Activated CD8-positive, alpha-beta T cell treated with anti-CD3 and anti-CD28 coated beads for 36 hours (primary cell): ENCODE measurements at regions not wholly inside any gene's neighbourhood (a gene's known extent, or its start where the extent isn't known, plus 50 kb on each side); places are given as distances from the start of the nearest gene placed in this dataset.

Source experiments
- ATAC-seq: fragments of 200-7000 bp; cut with Tn5 transposase; one replicate; pipeline ENCODE4 v1.10.0; 2021; ENCODE audit warnings: mild to moderate bottlenecking, moderate library complexity
- CTCF ChIA-PET: fragments of 350-600 bp; sonication (Branson Sonifier 250); formaldehyde crosslinking; loops from one replicate; lab custom pipeline; 2021; ENCODE audit warnings: antibody characterized with exemption; lab: Charles Lee
- POLR2A ChIA-PET: fragments of 350-600 bp; sonication (Branson Sonifier 250); formaldehyde crosslinking; loops from one replicate; lab custom pipeline; 2021; ENCODE audit warnings: antibody characterized with exemption; lab: Charles Lee
- DNase-seq: peaks from one replicate; pipeline ENCODE4 v3.0.0-alpha.2; 2020
- H3K27ac Mint-ChIP-seq: one replicate; pipeline ENCODE4 v1.8.0; 2021; ENCODE audit warnings: mild to moderate bottlenecking, mixed read lengths
- H3K27me3 Mint-ChIP-seq: one replicate; pipeline ENCODE4 v1.8.0; 2021; ENCODE audit warnings: mixed read lengths
- H3K36me3 Mint-ChIP-seq: one replicate; pipeline ENCODE4 v1.8.0; 2021; ENCODE audit warnings: low read depth, mixed read lengths
- H3K4me1 Mint-ChIP-seq: one replicate; pipeline ENCODE4 v1.8.0; 2021; ENCODE audit warnings: low read depth, mixed read lengths
- H3K4me3 Mint-ChIP-seq: one replicate; pipeline ENCODE4 v1.8.0; 2021; ENCODE audit warnings: mild to moderate bottlenecking, moderate library complexity, mixed read lengths
- H3K9me3 Mint-ChIP-seq: one replicate; pipeline ENCODE4 v1.8.0; 2021; ENCODE audit warnings: mixed read lengths
- intact Hi-C: fragments of 100-400 bp; cut with micrococcal nuclease; formaldehyde crosslinking; loops from one replicate; pipeline ENCODE4 v1.10.0; 2022
- TF ChIP-seq, protein P1 (sequence below): fragments of 200-600 bp; IDR thresholded peaks from one replicate; pipeline ENCODE4 v1.8.0; 2022; ENCODE audit warnings: antibody characterized with exemption, mild to moderate bottlenecking

DNA sequence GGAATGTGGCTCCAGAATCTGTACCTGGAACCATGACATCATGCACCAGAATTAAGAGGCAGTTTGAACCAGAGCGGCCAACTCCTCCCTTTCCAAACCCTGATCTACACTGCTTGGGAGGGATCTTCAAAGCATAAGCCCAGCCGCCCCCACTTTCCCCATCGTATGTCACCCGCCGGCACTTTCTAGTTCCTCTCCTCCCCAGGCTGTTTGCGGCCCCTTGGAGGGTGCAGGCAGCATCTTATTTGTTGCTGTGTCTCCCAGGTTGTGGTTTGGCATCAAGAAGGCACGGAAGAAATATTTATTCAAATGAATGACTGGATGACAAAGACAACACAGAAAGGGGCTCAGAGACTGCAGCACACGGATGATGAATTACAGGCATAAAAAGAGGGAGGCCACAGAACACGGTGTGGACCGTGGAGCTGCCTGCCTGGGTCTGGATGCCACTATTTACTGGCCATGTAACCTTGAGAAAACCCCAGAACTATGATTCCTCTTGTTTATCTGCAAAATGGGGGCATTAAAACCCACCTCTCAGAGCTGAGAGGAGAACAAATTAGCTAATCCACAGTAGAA, 305.8 kb downstream of the EIPR1 start:
- no peak for ATAC-seq
- POLR2A ChIA-PET = no interaction called here
- Mint-ChIP-seq H3K27ac (no peak overlapping the region), H3K4me3 (no peak overlapping the region), H3K4me1 (no peaks in the 10 kb centered on the region), H3K9me3 (no peaks in the 10 kb centered on the region), H3K36me3 (no peaks in the 10 kb centered on the region), H3K27me3 (no peaks in the 10 kb centered on the region)
- intact Hi-C loops = no loop called here
- no peak for DNase-seq
- CTCF ChIA-PET = no interaction called here
- TF ChIP-seq, protein P1, sequence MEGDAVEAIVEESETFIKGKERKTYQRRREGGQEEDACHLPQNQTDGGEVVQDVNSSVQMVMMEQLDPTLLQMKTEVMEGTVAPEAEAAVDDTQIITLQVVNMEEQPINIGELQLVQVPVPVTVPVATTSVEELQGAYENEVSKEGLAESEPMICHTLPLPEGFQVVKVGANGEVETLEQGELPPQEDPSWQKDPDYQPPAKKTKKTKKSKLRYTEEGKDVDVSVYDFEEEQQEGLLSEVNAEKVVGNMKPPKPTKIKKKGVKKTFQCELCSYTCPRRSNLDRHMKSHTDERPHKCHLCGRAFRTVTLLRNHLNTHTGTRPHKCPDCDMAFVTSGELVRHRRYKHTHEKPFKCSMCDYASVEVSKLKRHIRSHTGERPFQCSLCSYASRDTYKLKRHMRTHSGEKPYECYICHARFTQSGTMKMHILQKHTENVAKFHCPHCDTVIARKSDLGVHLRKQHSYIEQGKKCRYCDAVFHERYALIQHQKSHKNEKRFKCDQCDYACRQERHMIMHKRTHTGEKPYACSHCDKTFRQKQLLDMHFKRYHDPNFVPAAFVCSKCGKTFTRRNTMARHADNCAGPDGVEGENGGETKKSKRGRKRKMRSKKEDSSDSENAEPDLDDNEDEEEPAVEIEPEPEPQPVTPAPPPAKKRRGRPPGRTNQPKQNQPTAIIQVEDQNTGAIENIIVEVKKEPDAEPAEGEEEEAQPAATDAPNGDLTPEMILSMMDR = no peak

DNA sequence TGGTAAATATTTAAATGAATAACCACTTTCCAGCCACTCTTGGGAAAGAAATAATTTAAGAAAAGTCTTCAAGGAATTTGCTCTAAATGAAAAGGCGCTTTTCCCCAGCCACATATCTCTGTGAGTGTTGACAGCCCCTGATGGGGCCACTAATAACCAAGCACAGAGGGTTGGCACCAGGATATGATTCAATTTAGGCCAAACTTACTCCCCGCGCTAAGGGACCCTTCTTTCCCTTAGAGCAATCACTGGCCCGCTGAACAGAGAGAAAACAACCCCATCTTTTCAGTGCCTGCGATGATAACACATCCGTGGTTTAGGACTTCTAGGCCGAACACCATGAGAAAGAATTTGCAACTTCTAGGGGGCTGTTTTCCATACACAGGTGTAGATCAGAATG, 310.8 kb downstream of the EIPR1 start:
- ATAC-seq = no peak
- H3K27ac Mint-ChIP-seq = no peak overlapping the region
- no peak overlapping the region for H3K4me3 Mint-ChIP-seq
- ChIA-PET CTCF (no interaction called here), POLR2A (no interaction called here)
- H3K27me3 Mint-ChIP-seq = no peaks in the 10 kb centered on the region
- no peaks in the 10 kb centered on the region for H3K9me3 Mint-ChIP-seq
- intact Hi-C loops = no loop called here
- TF ChIP-seq, protein P1 = no peak
- no peaks in the 10 kb centered on the region for H3K4me1 Mint-ChIP-seq
- H3K36me3 Mint-ChIP-seq = no peaks in the 10 kb centered on the region
- no peak for DNase-seq

DNA sequence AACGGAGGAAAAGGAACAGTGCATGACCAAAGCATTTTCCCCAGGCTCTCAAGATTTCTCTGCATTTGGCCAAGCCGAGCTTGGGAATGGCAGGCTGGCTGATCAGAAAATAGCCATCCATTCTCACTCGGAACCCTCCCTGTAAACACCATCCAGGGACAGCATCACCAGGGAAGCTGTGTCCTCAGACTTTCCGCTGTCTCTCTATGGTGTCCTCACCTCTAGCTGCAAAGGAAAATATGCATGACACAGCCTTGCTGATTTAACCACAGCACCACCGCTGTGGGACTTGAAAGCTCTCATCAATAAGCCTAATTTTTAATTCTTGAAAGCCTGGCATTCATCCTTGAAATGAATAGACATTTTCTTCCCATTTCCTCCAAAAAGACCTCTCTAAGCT, 311.7 kb downstream of the EIPR1 start:
- intact Hi-C loops = no loop called here
- ATAC-seq = no peak
- Mint-ChIP-seq H3K36me3 (no peaks in the 10 kb centered on the region), H3K9me3 (no peaks in the 10 kb centered on the region), H3K27ac (no peak overlapping the region), H3K27me3 (no peaks in the 10 kb centered on the region), H3K4me3 (no peak overlapping the region), H3K4me1 (no peaks in the 10 kb centered on the region)
- ChIA-PET POLR2A (no interaction called here), CTCF (no interaction called here)
- no peak for DNase-seq
- TF ChIP-seq, protein P1 = no peak

DNA sequence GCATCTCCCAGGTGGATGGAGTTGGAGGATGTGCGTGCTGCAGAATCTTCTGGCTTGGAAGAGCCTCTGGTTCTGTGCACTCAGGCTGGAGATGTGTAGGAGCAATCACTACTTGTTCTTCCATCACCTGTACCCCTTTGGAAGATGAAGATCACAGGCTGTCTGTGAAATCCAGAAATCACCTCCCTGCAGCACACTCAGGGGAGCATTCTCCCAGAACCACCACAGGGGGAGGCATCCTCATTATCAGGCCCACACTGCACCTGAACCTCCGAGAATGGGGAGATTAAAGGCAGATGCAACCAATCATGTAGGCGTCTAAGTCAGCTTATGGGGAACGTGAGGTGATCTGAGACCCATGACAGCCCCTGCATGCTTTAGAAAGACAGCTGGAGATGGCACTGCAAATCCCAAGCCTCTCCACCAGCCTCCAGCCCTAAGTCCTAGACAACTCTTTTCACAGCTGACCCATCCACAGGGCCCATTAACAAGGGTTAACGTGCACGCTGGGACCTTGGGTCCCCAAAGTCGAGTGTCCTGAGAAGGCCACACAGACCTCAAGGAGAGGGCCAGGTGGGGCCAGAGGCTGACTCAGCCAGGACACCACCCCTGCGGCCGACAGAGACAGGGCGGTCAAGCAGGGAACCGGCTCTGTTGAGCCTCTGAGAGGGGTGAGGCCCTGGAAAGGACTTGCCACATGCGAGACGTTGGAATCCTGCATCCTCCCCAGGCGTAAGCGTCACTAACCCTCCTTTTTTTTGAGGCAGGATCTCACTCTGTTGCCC, 314.9 kb downstream of the EIPR1 start:
- no peaks in the 10 kb centered on the region for H3K9me3 Mint-ChIP-seq
- H3K4me1 Mint-ChIP-seq = no peaks in the 10 kb centered on the region
- DNase-seq (no peak), ATAC-seq (no peak)
- H3K4me3 Mint-ChIP-seq = no peak overlapping the region
- ChIA-PET CTCF (no interaction called here), POLR2A (no interaction called here)
- H3K27me3 Mint-ChIP-seq = no peaks in the 10 kb centered on the region
- H3K36me3 Mint-ChIP-seq = no peaks in the 10 kb centered on the region
- TF ChIP-seq, protein P1 = no peak
- intact Hi-C loops = no loop called here
- H3K27ac Mint-ChIP-seq = no peak overlapping the region

DNA sequence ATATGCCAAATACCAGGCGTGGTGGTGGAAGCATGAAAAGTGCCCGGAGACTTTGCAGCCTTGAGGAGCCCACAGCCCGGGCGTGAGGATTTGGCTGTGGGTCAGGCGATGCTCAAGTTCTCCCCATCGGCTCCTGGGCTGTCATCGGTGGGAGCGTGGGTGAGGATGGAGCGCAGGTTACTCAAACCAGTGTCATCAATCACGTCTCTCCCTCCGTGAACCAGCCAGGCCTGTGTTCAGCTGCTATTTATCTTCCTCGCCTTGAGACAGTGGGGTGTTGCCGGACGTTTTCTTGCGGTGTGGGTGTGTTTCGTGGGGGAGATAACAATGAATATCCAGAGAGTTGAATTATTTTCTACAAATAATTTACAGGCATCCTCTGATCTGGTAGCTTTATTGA, 317.6 kb downstream of the EIPR1 start:
- intact Hi-C loops = no loop called here
- CTCF ChIA-PET = no interaction called here

More for the DNA sequence above, 317.6 kb downstream of the EIPR1 start:
- H3K4me3 Mint-ChIP-seq = no peak overlapping the region
- H3K27ac Mint-ChIP-seq = no peak overlapping the region
- TF ChIP-seq, protein P1 = no peak
- no peaks in the 10 kb centered on the region for H3K9me3 Mint-ChIP-seq
- no peak for DNase-seq
- POLR2A ChIA-PET = no interaction called here
- H3K27me3 Mint-ChIP-seq = no peaks in the 10 kb centered on the region
- no peaks in the 10 kb centered on the region for H3K4me1 Mint-ChIP-seq
- H3K36me3 Mint-ChIP-seq = no peaks in the 10 kb centered on the region
- ATAC-seq = no peak
